Dermis microvascular lymphatic vessel endothelial cell (primary cell): ENCODE measurements at regions not wholly inside any gene's neighbourhood (a gene's known extent, or its start where the extent isn't known, plus 50 kb on each side); places are given as distances from the start of the nearest gene placed in this dataset.
A peak's percentile ranks its signal among the peaks of the same experiment; 100 is the strongest.

ENCODE experiments used
- DNase-seq, 2 donors: peaks; one replicate each; pipeline versions ENCODE4 v3.0.0 to v3.0.0-alpha.2; 2010; ENCODE audit warnings: low read depth in 2 of 2

GRCh38 chr11:88231894-88232482 lies 56.7 kb upstream of the RAB38 start:
- peak; percentile 9 to 42 for DNase-seq

DNA sequence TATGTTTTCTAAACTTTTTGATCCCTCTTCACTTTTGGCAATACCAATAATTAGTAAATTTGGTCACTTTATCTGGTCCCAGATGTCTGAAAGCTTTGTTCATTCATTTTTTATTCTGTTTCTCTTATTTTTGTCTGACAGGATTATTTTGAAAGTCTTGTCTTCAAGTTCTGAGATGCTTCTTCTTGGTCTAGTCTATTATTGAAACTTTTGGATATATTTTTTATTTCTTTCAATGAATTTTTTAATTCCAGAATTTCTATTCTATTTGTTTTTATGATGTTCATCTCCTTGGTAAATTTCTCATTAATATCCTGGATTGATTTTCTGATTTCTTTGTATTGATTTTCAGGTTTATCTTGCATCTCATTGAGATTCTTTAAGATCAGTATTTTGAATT lies 54.1 kb upstream of the RAB38 start:
- no peak for DNase-seq
